HG03575 (cell line): ENCODE measurements at regions not wholly inside any gene's neighbourhood (a gene's known extent, or its start where the extent isn't known, plus 50 kb on each side); places are given as distances from the start of the nearest gene placed in this dataset.
"Not testable (repeated sequence)": the region's sequence is repeated elsewhere in the genome, so short reads cannot be mapped to it uniquely, and the experiment has no call there.

Experiments used
- ATAC-seq: cut with Tn5 transposase; IDR thresholded peaks from one replicate; pipeline ENCODE4 v1.9.1; 2021; ENCODE audit not compliant: unreplicated experiment, insufficient number of reproducible peaks, low FRiP score; ENCODE audit errors: extremely low read depth

GRCh38 chr3:137264071-137264820 is 306.5 kb downstream of the IL20RB start:
- no peak for ATAC-seq

- no peak for ATAC-seq
Observed at GRCh38 chr3:137264843-137265330, 307.1 kb downstream of the IL20RB start.

- no peak for ATAC-seq
Observed at GRCh38 chr3:137282871-137283270, 325.1 kb downstream of the IL20RB start.

GRCh38 chr3:137285924-137286323 is 328.1 kb downstream of the IL20RB start:
- ATAC-seq = no peak

- ATAC-seq = no peak
Observed at GRCh38 chr3:137293086-137293485, 335.3 kb downstream of the IL20RB start.

GRCh38 chr3:137294139-137294538 is 336.4 kb downstream of the IL20RB start:
- ATAC-seq = no peak

- ATAC-seq = no peak
Observed at GRCh38 chr3:137294839-137295238, 337.1 kb downstream of the IL20RB start.

GRCh38 chr3:137295336-137295735 is 337.6 kb downstream of the IL20RB start:
- no peak for ATAC-seq

GRCh38 chr3:137296116-137296515 is 338.3 kb downstream of the IL20RB start:
- no peak for ATAC-seq

- no peak for ATAC-seq
Observed at GRCh38 chr3:137297770-137298169, 340.0 kb downstream of the IL20RB start.

GRCh38 chr3:137300703-137301102 is 342.9 kb downstream of the IL20RB start:
- ATAC-seq = no peak

GRCh38 chr3:137304313-137305056 is 346.7 kb downstream of the IL20RB start:
- no peak for ATAC-seq

GRCh38 chr3:137324114-137324513 is 366.3 kb downstream of the IL20RB start:
- no peak for ATAC-seq

GRCh38 chr3:137325170-137325569 is 367.4 kb downstream of the IL20RB start:
- no peak for ATAC-seq

- no peak for ATAC-seq
Observed at GRCh38 chr3:137325934-137326333, 368.2 kb downstream of the IL20RB start.

GRCh38 chr3:137329594-137329993 is 371.8 kb downstream of the IL20RB start:
- ATAC-seq = no peak

GRCh38 chr3:137330246-137330645 is 372.5 kb downstream of the IL20RB start:
- no peak for ATAC-seq

GRCh38 chr3:137332297-137332696 is 374.5 kb downstream of the IL20RB start:
- no peak for ATAC-seq

- no peak for ATAC-seq
Observed at GRCh38 chr3:137335478-137335877, 377.7 kb downstream of the IL20RB start.

GRCh38 chr3:137338400-137338799 is 380.6 kb downstream of the IL20RB start:
- not testable (repeated sequence) for ATAC-seq
